GM18507 (cell line): ENCODE measurements at regions not wholly inside any gene's neighbourhood (a gene's known extent, or its start where the extent isn't known, plus 50 kb on each side); places are given as distances from the start of the nearest gene placed in this dataset.

Source experiments
- DNase-seq: peaks from one replicate; pipeline ENCODE4 v3.0.0; 2011; ENCODE audit warnings: low read depth; ENCODE audit not compliant: insufficient read length; ENCODE audit errors: extremely low spot score
- FAIRE-seq: peaks from 2 replicates; lab custom pipeline; 2011; peaks lifted over from hg19 to GRCh38; lab: Jason Lieb, UNC

DNA sequence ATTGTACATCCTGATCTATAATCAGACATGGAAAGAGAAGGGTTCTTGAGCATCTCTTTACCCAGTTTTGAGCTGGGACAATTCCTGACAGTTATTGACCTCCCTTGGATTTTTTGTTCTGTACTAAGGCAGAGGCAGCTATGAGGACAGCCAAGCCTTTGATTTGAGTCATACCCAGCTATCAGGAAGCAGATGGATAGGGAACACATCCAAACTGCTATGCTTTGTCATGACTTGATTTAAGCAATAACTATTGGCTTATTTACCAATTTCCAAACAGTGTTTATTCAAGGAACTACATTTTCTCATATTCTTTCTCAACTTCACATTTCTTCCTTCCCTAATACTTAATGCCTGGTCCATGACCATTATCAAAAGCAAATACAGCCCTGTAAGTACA, 396.4 kb upstream of the STEAP1 start:
- FAIRE-seq (no peak), DNase-seq (no peak)

DNA sequence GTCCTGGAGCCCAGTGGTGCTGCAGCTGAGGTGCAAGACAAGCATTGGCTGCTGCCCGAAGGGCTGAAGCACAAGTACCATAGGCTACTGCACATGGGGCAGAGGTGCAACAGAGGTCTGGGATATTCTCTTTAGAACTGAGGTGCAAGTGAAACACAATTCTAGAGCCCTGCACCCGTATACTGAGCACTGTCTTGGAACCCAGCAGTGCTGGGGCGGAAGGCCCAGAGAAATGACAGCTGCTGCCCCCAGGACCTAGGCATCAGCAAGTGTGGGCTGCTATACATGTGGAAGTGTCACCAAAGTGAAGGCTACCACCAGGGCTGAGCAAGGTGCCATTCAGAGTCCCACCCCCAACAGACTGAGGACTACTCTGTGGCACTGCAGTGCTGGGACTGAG, 393.6 kb upstream of the STEAP1 start:
- no peak for FAIRE-seq

DNA sequence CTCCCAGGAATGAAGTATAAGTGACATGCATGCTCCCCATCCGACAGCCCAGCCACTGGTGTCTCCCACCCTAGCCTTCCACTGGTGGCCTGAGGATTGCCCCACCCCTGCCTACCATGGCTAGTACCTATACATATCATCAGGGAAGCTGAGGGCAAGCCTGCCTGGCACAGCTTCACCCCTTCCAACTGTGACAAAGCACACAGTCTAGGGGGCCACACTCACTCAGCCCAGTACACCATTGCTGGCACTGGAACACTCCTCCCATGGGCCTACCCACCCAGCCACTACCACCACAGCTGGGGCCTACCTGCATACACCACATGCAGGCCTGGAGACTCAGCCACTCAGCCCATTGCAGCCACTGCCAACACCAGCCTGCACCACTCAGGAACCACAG, 393.1 kb upstream of the STEAP1 start:
- FAIRE-seq (no peak), DNase-seq (no peak)

More for the DNA sequence above, 393.6 kb upstream of the STEAP1 start:
- no peak for DNase-seq

DNA sequence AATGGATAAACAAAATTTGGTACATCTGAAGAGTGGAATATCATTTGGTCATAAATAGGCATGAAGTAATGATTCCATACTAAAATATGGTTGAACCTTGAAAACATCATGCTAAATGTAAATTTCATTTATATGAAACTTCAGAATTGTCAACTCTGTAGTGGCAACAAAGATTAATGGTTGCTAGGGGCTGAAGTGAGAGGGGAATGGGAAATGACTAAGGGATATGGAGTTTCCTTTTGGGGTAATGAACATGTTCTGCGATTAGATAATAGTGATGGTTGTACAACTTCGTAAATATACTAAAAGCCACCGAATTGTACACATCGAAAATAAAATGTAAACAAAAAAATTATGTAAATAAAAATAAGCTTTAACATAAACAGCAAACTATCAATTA, 384.1 kb upstream of the STEAP1 start:
- FAIRE-seq (no peak), DNase-seq (no peak)

DNA sequence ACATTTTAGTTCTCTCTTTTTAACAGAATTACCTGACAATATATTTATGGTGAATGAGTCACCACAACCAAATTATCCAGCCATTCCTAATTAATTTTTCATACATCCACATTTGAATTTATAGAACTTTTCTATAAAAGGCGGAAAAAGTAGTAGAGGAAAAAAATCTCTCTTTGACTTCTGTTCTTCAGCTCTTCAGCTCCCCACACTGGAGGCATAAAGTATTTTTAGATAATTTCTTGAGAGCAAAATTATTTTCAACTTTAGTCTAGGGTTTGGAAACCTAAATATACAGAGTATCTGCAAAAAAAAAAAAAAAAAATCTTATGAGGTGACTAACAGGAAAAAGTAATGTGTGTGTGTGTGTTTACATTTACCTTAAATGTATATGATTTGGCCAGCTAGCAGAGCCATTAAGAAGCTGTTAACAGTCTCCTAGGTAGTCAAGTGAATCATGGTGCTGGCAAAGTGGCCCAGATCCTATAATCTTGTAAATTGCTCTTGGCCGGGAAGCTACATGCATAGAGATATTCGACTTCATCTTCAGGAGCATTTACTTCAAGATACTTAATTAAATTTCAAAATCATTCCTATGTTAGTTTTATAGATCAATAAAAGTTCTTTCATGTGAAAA, 383.1 kb upstream of the STEAP1 start:
- FAIRE-seq (no peak), DNase-seq (no peak)

DNA sequence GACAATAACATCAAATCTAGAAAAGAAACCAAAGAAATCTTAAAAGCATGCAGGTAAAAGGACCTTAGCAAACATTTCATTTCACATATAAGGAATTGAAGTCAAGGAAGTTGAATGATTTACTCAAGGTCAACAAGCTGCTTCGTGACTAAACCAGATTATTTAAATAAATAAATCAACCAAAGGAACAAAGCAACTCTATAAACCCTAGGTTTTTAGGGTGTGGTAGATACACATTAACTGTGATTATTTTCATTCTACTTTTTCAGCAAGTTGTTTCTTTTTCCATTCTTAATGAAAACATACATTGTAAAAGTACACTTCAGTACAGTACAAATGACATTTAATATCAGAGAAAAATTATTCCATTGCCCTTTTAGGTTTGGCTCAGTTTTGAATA, 382.0 kb upstream of the STEAP1 start:
- DNase-seq (no peak), FAIRE-seq (no peak)

DNA sequence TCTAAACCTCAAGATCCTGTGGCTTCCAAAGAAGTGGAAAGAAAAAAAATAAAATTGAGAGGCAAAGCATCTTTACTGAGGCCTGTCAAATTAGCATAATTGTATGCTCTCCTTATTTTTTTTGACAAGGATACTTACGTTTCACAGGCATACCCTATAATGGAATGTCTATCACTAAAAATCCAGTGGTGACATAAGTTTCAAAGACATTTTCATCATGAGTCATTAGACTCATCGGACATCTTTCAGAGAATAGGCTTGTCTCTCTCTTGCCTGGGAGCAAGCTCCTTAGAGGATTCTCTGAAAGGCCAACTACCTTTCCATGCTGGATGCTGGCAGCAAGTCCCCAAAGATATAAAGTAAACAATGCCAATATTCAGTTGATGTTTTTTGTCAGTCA, 380.7 kb upstream of the STEAP1 start:
- DNase-seq (no peak), FAIRE-seq (no peak)

DNA sequence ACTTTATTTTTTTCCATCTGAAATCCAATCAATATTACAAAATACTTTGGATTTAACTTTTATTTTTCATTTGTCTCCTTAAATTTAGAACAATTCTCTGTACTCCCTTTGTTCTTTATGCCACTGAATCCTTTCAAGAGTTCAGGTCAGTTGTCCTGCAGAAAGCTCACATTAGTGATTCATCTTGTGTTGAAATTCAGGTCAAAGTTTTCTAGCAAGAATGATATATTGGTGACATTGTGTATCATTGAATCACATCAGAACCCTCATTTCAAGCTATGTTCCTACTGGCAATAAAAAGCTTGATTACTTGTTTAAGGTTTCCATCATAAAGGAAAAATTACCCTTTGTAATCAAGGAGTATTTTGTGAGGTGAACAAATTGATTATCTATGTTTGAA, 378.8 kb upstream of the STEAP1 start:
- no peak for FAIRE-seq
- no peak for DNase-seq

DNA sequence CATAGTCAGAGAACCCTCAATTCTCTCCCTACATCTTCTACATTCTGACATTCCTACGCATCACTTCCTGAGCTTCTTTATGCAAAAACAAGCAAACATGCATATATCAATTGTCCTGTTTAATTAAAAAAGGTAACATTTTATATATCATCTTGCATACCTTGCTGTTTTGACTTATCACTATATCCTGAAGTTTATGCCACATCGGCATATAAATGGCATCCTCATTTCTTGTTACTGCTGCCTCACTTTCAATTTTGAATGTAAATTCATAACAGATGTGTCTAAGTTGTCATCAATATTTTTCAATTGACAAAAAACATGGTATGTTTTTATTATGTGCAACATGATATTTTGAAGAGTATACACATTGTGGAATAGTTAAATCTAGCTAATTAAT, 377.3 kb upstream of the STEAP1 start:
- no peak for FAIRE-seq
- DNase-seq, result no peak

DNA sequence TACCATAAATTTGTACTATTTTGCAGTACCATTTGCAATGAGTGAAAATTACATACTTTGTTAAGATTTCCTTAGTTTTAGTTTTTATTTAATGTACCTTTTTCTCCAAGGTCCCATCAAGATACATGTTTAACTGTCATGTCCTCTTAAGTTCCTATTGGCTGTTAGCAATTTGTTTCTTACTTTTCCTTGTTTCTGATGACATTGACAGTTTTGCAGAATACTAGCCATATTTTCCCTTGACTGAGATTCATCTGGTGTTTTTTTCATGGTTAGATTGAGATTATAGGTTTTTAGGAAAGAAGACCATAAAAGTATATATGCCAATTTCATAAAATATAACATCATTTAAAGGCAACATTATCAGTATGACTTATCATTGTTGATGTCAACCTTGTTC, 376.8 kb upstream of the STEAP1 start:
- FAIRE-seq, result no peak
- no peak for DNase-seq

DNA sequence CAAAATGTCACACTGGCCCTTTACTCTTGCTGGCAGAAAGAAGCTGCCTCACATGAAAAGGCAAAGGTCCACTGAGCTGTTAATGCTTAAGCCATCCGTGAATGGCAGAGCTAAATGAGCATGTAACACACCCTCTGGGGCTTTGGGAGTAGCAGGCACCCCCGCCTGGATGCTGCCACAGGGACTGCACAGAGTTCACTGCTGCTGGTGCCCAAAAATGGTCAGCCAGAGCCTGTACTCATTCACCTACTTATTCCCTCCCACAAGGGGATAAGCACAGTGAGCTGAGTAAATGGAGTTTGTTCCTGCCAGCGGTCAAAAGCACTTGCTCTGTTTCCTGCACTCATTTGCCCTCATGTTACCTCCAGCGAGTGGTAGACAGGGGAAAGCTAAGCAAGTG, 374.0 kb upstream of the STEAP1 start:
- DNase-seq (no peak), FAIRE-seq (no peak)

DNA sequence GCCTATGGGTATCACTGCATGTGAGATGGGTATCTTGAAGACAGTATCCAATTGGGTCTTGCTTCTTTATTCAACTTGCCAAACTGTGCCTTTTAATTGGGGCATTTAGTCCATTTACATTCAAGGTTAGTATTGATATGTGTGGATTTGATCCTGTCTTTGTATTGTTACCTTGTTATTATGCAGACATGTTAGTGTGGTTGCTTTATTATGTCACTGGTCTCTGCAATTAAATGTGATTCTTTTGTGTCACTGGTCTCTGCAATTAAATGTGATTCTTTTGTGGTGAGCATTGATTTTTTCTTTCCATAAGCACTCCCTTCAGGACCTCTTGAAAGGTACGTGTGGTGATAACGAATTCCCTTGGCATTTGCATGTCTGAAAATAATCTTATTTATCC, 357.8 kb upstream of the STEAP1 start:
- no peak for FAIRE-seq

DNA sequence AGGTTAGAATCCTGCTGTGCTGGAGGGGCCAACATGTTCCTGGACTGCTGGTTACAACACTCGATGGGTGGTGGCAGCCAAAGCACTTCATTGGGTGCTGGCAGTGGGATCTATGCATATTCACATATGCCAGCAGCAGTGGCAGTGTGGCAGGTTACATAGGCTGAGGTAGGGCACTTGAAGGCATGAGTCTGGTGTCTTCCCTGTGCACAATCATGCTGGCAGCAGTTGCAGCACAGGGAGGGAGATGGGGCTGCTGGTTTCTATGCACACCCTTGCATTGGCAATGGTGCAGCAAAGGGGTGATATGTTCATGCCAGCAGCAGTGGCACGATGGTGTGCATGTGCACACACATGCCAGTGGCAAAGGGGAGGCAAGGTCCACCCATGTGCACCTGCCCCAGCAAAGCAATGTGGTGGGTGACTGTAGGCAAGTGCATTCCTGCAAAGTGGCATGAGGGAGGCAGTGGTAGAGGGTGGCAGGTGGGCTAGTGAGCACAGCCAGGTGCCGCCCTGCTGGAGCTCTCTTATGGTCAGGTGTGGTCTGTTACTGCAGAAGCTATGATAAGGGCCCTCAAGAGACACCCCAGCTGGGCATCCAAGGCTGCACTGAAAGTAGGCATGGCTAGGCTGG, 356.2 kb upstream of the STEAP1 start:
- FAIRE-seq, result no peak

More for the DNA sequence above, 357.8 kb upstream of the STEAP1 start:
- DNase-seq, result no peak

DNA sequence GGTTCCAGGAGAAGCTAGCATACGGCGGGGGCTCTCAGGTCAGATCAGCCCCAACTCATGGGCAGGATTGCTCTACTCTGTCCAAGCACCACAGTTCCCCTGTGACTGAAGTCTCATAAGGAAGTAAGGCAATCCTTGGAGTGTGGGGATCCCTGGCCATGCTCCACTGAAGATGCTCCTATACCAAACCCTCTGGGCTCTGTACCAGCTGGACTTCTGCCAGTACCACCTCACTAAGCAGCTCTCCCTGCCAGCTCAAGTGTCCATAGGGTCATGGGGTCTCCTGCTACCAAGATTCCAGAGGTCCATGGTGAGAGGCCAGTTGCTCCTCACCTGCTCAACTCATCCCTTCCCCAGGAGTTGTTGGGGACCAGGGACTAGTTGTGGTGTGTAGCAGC, 355.7 kb upstream of the STEAP1 start:
- FAIRE-seq, result no peak

More for the DNA sequence above, 356.2 kb upstream of the STEAP1 start:
- DNase-seq, result no peak

DNA sequence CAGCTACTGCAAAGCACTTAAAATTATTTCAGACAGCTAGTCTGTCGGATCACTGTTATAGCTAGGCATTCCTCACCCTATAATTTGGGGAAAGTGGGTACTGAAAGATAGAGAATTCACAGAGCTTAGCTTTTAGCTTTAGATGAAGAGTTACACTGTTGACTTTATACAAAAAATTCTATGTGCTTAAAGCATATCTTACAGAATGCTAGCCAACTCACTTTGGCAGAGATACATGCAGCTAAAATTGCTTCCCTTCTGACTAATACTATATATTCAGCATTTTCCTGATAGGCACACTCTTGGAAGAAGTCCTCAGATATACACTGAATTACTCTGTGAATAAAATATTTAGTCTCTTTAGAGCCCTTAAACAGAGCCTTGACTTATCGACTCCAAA, 353.5 kb upstream of the STEAP1 start:
- FAIRE-seq (no peak), DNase-seq (no peak)

More for the DNA sequence above, 355.7 kb upstream of the STEAP1 start:
- DNase-seq, result no peak

DNA sequence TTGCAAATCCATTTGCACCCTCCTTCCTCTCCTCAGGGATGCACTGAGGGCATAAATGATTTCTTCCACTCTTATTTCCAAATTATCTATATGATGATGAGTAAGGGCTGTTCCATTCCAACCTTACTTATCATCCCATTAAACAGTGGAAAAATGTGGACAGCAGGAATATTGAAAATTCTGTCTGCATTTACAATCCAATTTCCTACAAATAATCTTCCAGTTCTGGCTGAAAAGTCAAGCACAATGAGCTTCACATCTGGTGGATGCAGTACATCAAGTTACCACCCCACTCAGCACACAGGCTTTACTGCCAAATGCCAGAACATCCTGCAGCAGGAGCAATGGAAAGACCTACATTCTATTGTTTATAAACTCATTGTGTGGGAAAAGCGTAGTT, 345.0 kb upstream of the STEAP1 start:
- FAIRE-seq, result no peak
- DNase-seq, result no peak

DNA sequence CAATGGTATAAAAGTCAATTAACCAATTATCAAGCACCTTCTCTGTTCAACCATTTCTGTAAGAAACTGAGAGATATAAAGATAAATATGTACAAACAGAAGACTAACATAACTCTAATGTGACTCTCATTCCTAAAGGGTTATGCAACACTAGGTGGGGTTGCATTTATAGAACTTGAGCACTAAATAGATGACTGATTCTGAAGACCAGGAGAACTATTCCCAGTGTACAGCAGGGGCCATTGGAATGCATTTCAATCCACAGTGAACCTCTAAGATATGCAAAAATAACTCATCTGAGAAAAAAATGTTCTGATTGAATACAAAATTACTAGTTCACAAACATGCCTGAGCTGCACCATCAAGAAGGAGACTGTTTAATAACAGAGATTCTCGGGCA, 341.2 kb upstream of the STEAP1 start:
- no peak for FAIRE-seq
- DNase-seq, result no peak

DNA sequence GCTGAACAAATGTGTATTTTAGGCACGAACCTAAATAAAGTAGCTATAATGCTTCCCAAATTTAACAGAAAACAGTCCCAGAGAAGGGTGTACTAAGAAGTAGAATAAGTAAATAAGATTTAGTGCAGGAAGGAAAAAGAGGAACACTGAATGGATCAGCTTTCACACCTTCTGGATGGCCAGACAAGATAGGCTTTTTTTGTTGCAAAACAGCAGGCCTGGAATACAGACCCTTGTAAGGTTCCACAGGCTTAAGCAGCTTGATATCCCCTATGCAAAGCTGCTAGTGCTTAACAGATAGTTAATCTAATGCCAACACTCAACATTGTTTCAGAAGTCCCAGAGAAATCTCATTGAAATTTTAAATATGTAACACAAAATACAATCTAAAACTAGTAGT, 328.1 kb upstream of the STEAP1 start:
- no peak for FAIRE-seq
- DNase-seq, result no peak

DNA sequence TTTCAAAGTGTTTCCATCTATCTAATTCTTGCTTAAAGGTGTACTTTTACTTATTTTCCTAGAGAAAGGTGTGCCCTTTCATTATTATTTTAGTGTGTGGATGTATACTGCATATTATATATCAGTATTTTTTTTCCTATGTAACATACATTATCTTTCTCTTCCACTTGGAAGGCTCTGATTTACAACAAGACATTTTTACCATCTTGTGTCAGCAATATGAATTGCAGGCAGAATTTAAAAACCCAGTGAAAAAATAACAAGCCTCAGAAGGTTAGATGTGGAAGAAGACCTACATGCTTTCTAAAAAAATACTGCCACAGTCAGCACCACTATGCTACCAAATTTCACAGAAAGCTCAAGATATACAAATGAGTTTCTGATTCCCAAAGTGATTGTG, 327.7 kb upstream of the STEAP1 start:
- no peak for DNase-seq
- FAIRE-seq, result no peak

DNA sequence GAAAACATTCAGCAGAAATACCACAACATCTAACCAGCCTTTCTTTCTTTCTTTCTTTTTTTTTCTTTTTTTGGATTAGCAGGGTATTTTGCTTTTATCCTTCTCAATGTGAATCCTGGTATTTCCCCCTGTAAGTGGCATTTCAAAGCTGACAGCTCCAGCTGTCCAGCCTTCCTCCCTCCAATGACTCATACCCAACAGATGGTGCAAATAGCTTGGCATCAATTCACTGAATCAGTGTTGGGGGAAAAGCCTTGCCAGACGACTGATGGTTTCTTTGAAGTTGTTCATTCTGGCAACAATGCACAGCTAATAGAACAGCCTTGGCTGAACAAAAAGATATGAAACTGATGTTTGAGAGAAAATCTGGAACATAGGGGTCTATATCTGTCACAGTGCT, 316.8 kb upstream of the STEAP1 start:
- DNase-seq (no peak), FAIRE-seq (no peak)

DNA sequence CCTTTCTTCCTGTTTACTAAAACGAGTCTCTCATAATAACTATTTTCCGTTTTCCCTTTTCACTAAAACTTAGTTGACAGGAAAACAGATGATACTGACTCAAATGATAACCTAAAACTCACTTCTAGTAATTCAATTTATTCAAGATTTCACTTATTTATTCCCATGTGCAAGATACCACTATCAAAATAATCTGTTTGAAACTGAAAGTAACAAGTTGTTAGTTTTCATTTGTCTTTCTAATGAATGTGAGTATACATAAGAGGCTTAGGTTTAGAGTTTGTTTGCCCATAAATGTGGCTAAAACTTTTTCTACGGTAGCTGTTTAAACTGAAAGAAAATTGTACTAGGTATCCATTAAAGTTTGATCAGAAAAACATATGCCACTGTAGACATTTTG, 314.9 kb upstream of the STEAP1 start:
- DNase-seq, result no peak
- FAIRE-seq, result peak; percentile 26

DNA sequence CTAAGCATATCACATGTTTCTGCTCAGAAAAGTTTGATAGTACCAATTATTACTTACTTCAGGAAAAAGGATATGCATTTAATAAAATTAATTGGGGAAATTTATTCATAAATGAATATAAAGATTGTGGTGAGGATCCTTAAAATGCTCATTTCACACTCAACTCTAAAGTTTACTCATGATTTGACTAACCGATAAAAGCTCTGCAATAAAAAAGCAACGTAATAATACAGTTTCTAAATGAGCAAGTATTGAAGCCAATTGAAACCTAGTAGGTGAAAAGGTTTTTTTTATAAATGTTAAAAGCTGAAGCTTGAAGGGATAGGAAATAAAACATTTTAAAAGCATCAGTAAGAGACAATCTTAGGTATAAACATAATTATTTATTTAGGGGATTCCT, 308.3 kb upstream of the STEAP1 start:
- DNase-seq, result no peak
- no peak for FAIRE-seq
